AG04449 (cell line): ENCODE measurements at regions not wholly inside any gene's neighbourhood (a gene's known extent, or its start where the extent isn't known, plus 50 kb on each side); places are given as distances from the start of the nearest gene placed in this dataset.

Experiments used
- CTCF ChIA-PET: fragments of 350-600 bp; formaldehyde crosslinking; extraction: SDS; loops from one replicate; lab custom pipeline; 2021; ENCODE audit warnings: antibody characterized with exemption; lab: Yijun Ruan, JAX
- POLR2A ChIA-PET: fragments of 400-600, 350-600 bp; formaldehyde crosslinking; extraction: SDS; loops from one replicate; lab custom pipeline; 2020; ENCODE audit warnings: antibody characterized with exemption, inconsistent platforms; lab: Yijun Ruan, JAX
- DNase-seq: peaks from one replicate; pipeline ENCODE4 v3.0.0-alpha.2; 2010; ENCODE audit warnings: low read depth, low spot score
- H3K4me3 ChIP-seq: 2 replicates; pipeline ENCODE4 v1.5.1; 2011; ENCODE audit warnings: low read depth, mild to moderate bottlenecking, control low read depth, low read length
- TF ChIP-seq, protein P1 (sequence below): IDR thresholded peaks from one replicate; pipeline ENCODE4 v1.5.1; 2011; ENCODE audit warnings: mild to moderate bottlenecking, moderate library complexity, low read length, control low read depth, inconsistent platforms; ENCODE audit not compliant: insufficient read depth; ENCODE audit errors: missing control alignments

DNA sequence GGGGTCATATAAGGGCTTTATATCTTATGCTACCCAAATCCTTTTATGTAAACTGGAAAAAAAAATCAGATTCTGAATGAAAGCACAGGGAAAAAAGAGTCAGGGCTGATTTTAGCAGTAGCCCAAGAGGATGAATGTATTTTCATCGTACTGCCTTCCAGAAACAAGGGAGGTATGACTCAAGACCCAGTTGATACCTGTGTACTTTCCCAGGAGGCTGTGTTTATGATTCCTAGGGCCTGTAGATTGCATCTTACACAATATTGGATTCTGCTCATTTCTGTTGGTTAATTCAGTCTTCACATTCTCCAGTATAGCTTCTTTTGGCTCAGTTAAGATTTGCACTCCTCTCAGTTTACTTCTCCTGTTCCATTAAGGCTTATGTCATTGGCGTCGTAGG lies 127.9 kb upstream of the LIMCH1 start:
- POLR2A ChIA-PET, result no interaction called here
- TF ChIP-seq, protein P1, sequence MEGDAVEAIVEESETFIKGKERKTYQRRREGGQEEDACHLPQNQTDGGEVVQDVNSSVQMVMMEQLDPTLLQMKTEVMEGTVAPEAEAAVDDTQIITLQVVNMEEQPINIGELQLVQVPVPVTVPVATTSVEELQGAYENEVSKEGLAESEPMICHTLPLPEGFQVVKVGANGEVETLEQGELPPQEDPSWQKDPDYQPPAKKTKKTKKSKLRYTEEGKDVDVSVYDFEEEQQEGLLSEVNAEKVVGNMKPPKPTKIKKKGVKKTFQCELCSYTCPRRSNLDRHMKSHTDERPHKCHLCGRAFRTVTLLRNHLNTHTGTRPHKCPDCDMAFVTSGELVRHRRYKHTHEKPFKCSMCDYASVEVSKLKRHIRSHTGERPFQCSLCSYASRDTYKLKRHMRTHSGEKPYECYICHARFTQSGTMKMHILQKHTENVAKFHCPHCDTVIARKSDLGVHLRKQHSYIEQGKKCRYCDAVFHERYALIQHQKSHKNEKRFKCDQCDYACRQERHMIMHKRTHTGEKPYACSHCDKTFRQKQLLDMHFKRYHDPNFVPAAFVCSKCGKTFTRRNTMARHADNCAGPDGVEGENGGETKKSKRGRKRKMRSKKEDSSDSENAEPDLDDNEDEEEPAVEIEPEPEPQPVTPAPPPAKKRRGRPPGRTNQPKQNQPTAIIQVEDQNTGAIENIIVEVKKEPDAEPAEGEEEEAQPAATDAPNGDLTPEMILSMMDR, result no peak
- CTCF ChIA-PET, result no interaction called here
- DNase-seq, result no peak
- no peak overlapping the region for H3K4me3 ChIP-seq

DNA sequence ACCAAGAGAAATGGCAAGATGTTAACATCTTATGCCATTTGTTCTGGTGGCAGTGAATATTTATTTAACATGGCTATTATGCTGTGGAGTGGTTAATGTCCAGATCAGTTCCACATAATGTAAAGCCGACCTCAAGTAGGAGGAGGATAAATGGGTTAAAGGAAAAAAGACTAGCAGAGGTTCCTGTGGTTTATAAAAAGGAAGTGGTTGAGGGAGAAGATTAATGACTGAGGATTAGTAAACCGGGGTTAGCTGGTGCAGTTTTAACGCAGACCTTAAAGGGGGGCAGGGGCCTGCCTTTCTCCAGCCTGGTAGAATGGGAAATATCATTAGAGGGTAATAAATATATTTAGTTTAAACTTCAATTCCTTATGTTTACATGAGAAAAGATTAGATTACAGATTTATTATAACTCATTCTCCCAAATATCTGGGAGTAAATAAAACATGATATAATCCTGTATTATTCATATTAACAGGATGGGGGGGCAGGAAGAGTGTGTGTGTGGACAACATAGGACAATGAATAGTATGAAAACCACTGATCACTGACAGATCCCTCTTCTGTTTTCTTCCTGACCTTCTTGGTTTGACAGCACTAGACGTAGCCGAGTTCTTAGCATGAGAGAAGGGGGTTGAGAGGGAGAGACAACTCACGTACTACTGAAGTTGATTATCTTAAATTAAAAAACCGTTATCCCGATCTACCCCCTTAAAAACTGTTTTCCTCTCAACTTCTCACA lies 124.1 kb upstream of the LIMCH1 start:
- H3K4me3 ChIP-seq, result no peak overlapping the region
- TF ChIP-seq, protein P1, result no peak
- CTCF ChIA-PET, result no interaction called here
- POLR2A ChIA-PET, result no interaction called here
- DNase-seq, result no peak

DNA sequence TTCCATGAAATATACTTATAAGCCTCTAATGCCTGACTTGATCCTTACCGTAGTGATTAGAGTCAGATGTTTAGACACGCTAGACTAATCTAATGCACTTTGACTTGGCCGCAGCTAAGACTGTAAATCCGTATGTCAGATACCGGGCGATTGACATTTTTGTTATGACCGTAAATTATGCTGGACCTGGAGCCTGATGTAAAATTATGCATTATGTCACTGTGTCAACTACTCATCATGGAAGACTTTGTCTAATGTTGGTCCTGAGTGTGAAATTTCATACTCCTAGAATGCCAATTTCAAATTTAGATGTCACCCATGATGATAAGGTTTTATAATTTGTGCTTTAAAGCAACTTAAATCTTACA lies 123.6 kb upstream of the LIMCH1 start:
- ChIA-PET CTCF (no interaction called here), POLR2A (no interaction called here)
- H3K4me3 ChIP-seq, result no peak overlapping the region
- no peak for DNase-seq
- TF ChIP-seq, protein P1, result no peak

DNA sequence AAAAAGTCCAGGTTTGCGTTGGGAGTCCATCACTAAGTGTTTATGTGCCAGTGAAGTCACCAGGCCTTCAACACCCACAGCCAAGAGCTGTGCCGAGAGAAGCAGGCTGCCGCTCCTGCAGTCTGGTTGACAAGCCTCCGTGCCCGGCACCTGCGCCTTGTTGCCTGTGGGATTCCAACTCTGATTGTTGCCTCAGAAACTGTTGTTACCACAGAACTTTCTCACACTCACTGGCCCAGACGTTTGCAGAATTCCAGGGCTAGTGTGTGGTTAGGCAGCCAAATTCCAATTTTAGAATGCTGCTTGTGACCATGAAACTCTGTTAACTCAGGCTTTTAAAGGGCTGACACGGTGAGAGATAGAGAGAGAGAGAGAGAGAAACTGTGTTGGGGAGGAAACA lies 119.5 kb upstream of the LIMCH1 start:
- TF ChIP-seq, protein P1, result no peak
- POLR2A ChIA-PET, result no interaction called here

DNA sequence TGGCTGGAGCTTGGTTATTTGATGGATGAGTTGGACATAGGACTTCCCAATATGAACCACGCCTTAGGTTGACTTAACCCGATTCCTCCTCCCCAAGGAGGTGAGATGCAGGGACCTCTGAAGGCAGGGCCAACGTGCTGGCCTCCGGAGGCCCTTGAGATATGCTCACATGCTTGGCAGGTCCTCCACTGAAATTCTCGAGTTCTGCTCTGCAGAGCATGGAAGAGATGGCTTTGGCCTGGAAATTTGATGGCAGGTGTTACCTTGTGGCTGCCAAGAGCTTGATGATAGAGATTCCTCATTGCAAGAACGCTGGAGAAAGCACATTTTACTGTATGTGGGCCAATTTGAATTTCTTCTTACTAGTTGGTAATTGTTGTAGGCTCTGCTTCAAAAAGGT lies 117.4 kb upstream of the LIMCH1 start:
- ChIA-PET CTCF (no interaction called here), POLR2A (no interaction called here)
- DNase-seq, result no peak
- H3K4me3 ChIP-seq, result no peak overlapping the region
- TF ChIP-seq, protein P1, result no peak

More for the DNA sequence above, 119.5 kb upstream of the LIMCH1 start:
- H3K4me3 ChIP-seq, result no peak overlapping the region
- peak; percentile 9 for DNase-seq
- CTCF ChIA-PET, result no interaction called here

DNA sequence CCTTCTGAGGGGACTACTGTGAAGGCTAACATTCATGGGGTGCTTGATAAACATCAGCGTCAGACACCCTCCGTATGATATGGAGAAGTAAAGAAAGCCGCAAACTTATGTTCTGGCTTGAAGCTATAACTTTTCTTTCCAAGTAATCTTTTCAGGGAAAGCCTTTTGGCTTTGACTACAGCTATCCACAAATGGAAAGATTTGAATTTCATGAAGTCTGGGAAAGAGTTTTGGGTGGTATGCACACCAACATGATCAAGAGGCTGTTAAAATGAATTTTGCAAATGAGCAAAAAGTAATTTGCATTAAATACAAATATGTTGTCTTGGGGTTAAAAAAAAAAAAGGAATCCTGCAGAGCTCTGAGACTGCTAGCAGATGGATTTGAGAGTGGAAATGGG lies 114.8 kb upstream of the LIMCH1 start:
- CTCF ChIA-PET, result no interaction called here
- DNase-seq, result no peak
- POLR2A ChIA-PET, result no interaction called here
- TF ChIP-seq, protein P1, result no peak
- H3K4me3 ChIP-seq, result no peak overlapping the region
